GM23338 (cell line): ENCODE measurements at regions not wholly inside any gene's neighbourhood (a gene's known extent, or its start where the extent isn't known, plus 50 kb on each side); places are given as distances from the start of the nearest gene placed in this dataset.

Source experiments
- ATAC-seq: fragments of 200-7000 bp; cut with Tn5 transposase; 3 replicates; pipeline ENCODE4 v1.9.1; 2020
- DNase-seq: peaks from one replicate; pipeline ENCODE4 v3.0.0-alpha.2; 2015; ENCODE audit warnings: low spot score
- H2AFZ ChIP-seq: fragments of 200-600 bp; sonication (generic); 2 replicates; pipeline ENCODE4 v1.8.0; 2016; ENCODE audit warnings: antibody characterized with exemption, mild to moderate bottlenecking, moderate library complexity
- H3F3A ChIP-seq: fragments of 200-600 bp; sonication (generic); replicated peaks from 2 replicates; pipeline ENCODE4 v1.8.0; 2017; ENCODE audit warnings: antibody characterized with exemption, mixed run types, low read depth
- H3K27ac ChIP-seq: fragments of 200-600 bp; sonication (generic); 2 replicates; pipeline ENCODE4 v1.6.1; 2016; ENCODE audit warnings: low read depth
- H3K27me3 ChIP-seq: fragments of 200-600 bp; sonication (generic); 2 replicates; pipeline ENCODE4 v1.8.0; 2016; ENCODE audit warnings: mild to moderate bottlenecking, mixed run types, moderate library complexity; ENCODE audit not compliant: insufficient read depth
- H3K36me3 ChIP-seq: fragments of 200-600 bp; sonication (generic); 2 replicates; pipeline ENCODE4 v1.8.0; 2016; ENCODE audit warnings: mild to moderate bottlenecking; ENCODE audit not compliant: insufficient read depth
- H3K4me1 ChIP-seq: fragments of 200-600 bp; sonication (generic); 2 replicates; pipeline ENCODE4 v1.8.0; 2016; ENCODE audit warnings: mild to moderate bottlenecking, moderate library complexity; ENCODE audit not compliant: insufficient read depth
- H3K4me2 ChIP-seq: fragments of 200-600 bp; sonication (generic); 2 replicates; pipeline ENCODE4 v1.7.1; 2017; ENCODE audit warnings: mixed run types
- H3K4me3 ChIP-seq: fragments of 200-600 bp; sonication (generic); 2 replicates; pipeline ENCODE4 v1.6.1; 2016; ENCODE audit warnings: mixed run types
- H3K79me2 ChIP-seq: fragments of 200-600 bp; sonication (generic); replicated peaks from 2 replicates; pipeline ENCODE4 v1.8.0; 2017; ENCODE audit warnings: mild to moderate bottlenecking; ENCODE audit not compliant: insufficient read depth
- H3K9me2 ChIP-seq: fragments of 200-600 bp; sonication (generic); 2 replicates; pipeline ENCODE4 v1.8.0; 2017; ENCODE audit not compliant: insufficient read depth
- H4K20me1 ChIP-seq: fragments of 200-600 bp; sonication (generic); replicated peaks from 2 replicates; pipeline ENCODE4 v1.8.0; 2017; ENCODE audit warnings: mild to moderate bottlenecking; ENCODE audit not compliant: insufficient read depth
- H3K27ac Mint-ChIP-seq: 2 replicates; pipeline ENCODE4 v1.8.0; 2020; ENCODE audit warnings: inconsistent platforms, mild to moderate bottlenecking, moderate library complexity, mixed read lengths
- H3K27me3 Mint-ChIP-seq: 3 replicates; pipeline ENCODE4 v1.8.0; 2022; ENCODE audit warnings: low read depth, mild to moderate bottlenecking, moderate library complexity, mixed read lengths, inconsistent platforms; ENCODE audit not compliant: insufficient read depth, poor library complexity
- H3K36me3 Mint-ChIP-seq: 3 replicates; pipeline ENCODE4 v1.8.0; 2021; ENCODE audit warnings: low read depth, mild to moderate bottlenecking, inconsistent platforms, moderate library complexity, mixed read lengths
- H3K4me1 Mint-ChIP-seq: 3 replicates; pipeline ENCODE4 v1.8.0; 2020; ENCODE audit warnings: mild to moderate bottlenecking, inconsistent platforms, mixed read lengths
- H3K4me3 Mint-ChIP-seq: 3 replicates; pipeline ENCODE4 v1.8.0; 2021; ENCODE audit warnings: moderate library complexity, mild to moderate bottlenecking, inconsistent platforms, mixed read lengths
- H3K9me3 Mint-ChIP-seq: 3 replicates; pipeline ENCODE4 v1.8.0; 2020; ENCODE audit warnings: moderate library complexity, mild to moderate bottlenecking, inconsistent platforms, mixed read lengths
- CREB1 ChIP-seq: fragments of 250-450 bp; sonication (Bioruptor Pico); IDR thresholded peaks from 2 replicates; pipeline ENCODE4 v1.5.0; 2020; ENCODE audit warnings: low read depth, mild to moderate bottlenecking, moderate library complexity
- EZH2 ChIP-seq: fragments of 200-600 bp; sonication (generic); IDR thresholded peaks from one replicate; pipeline ENCODE4 v1.8.0; 2017; ENCODE audit warnings: antibody characterized with exemption, mild to moderate bottlenecking, low read depth; ENCODE audit not compliant: unreplicated experiment
- EZH2phosphoT487 ChIP-seq: fragments of 200-600 bp; sonication (generic); IDR thresholded peaks from one replicate; pipeline ENCODE4 v1.8.1; 2018; ENCODE audit warnings: antibody characterized with exemption; ENCODE audit not compliant: unreplicated experiment
- JUNB ChIP-seq: IDR thresholded peaks from one replicate; pipeline ENCODE4 v1.6.1; 2016; ENCODE audit warnings: antibody characterized with exemption; ENCODE audit not compliant: unreplicated experiment
- NANOG ChIP-seq: IDR thresholded peaks from 2 replicates; pipeline ENCODE4 v1.6.1; 2016; ENCODE audit warnings: antibody characterized with exemption, borderline replicate concordance
- POLR2AphosphoS5 ChIP-seq: IDR thresholded peaks from 2 replicates; pipeline ENCODE4 v1.6.1; 2016; ENCODE audit warnings: antibody characterized with exemption, low read depth
- STAT1 ChIP-seq: IDR thresholded peaks from one replicate; pipeline ENCODE4 v1.6.1; 2016; ENCODE audit warnings: antibody characterized with exemption; ENCODE audit not compliant: unreplicated experiment
- ZNF114 ChIP-seq: fragments of 250-450 bp; sonication (Bioruptor Pico); IDR thresholded peaks from 2 replicates; pipeline ENCODE4 v1.5.0; 2020; ENCODE audit warnings: mild to moderate bottlenecking, moderate library complexity
- ZNF331 ChIP-seq: fragments of 250-450 bp; sonication (Bioruptor Pico); IDR thresholded peaks from 2 replicates; pipeline ENCODE4 v1.5.0; 2020; ENCODE audit warnings: low read depth, mild to moderate bottlenecking, moderate library complexity
- TF ChIP-seq, protein P1 (sequence below), 2 experiments: fragments of 200-600 bp in 1 of 2; sonication (generic) in 1 of 2; conservative IDR thresholded peaks; 2 replicates each; pipeline versions ENCODE4 v1.5.1 to v1.6.1; 2016 to 2017; ENCODE audit warnings: antibody characterized with exemption in 2 of 2, low read depth in 2 of 2, mild to moderate bottlenecking in 2 of 2, moderate library complexity in 1 of 2
- TF ChIP-seq, protein P2 (sequence below): IDR thresholded peaks from one replicate; pipeline ENCODE4 v1.6.1; 2018; ENCODE audit warnings: antibody characterized with exemption; ENCODE audit not compliant: unreplicated experiment
- TF ChIP-seq, protein P3 (sequence below): IDR thresholded peaks from 2 replicates; pipeline ENCODE4 v1.6.1; 2016; ENCODE audit warnings: antibody characterized with exemption
- TF ChIP-seq, protein P4 (sequence below): fragments of 250-450 bp; sonication (Bioruptor Pico); IDR thresholded peaks from 2 replicates; pipeline ENCODE4 v1.5.0; 2020; ENCODE audit warnings: mild to moderate bottlenecking, moderate library complexity

DNA sequence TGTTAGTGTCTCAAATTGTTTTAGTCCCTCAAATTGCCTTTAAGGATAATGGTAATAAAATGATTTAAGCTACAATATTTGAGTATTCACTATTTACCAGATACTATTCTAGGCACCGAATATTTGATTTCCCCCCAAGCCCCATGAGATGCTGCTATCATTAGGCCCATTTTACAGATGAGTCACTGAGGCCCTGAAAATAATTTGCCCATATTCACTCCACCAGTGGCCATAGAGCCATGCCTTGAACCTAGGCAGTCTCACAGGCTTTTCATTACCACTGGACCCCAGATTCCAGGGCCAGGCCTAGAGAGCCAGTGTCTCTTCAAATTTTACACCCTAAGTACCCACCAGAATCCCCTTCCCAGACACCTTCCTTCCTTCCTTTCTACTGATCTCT, 133.7 kb downstream of the LINC00237 start (continued):
- TF ChIP-seq EZH2phosphoT487 (no peak), POLR2AphosphoS5 (no peak), ZNF331 (CRISPR knock-in tag) (no peak)

DNA sequence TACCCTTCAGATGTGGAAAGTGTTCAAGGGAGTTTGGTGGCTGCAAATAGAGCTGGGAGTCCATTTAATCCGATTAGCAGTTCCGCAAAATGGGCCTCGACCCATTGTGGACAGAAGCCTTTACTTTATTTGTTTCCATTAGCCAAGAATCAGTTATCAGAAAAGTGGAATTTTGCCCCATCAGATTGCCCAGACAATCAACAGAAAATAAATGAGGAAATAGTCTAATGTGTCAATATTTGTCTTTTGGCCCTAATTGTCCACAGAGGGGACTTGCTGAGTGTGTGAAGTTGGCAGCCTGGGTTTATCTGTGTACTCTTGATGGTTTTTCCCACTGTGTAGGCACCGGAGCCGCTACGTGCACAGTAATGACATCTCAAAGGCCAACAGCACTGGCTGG, 134.3 kb downstream of the LINC00237 start:
- ATAC-seq = no peak
- Mint-ChIP-seq H3K4me3 (no peak overlapping the region), H3K36me3 (no peaks in the 10 kb centered on the region), H3K27me3 (no peaks in the 10 kb centered on the region), H3K9me3 (no peaks in the 10 kb centered on the region), H3K4me1 (peaks cover 38% of the 10 kb centered on the region), H3K27ac (no peak overlapping the region)
- H2AFZ ChIP-seq = peak overlapping the region; percentile 75
- no peak overlapping the region for H3K4me3 ChIP-seq
- H3K79me2 ChIP-seq = no peaks in the 10 kb centered on the region
- no peak overlapping the region for H3K27ac ChIP-seq
- H3F3A ChIP-seq = no peaks in the 10 kb centered on the region
- no peak overlapping the region for H3K4me2 ChIP-seq
- H3K4me1 ChIP-seq = peaks cover 45% of the 10 kb centered on the region
- H4K20me1 ChIP-seq = no peaks in the 10 kb centered on the region
- no peaks in the 10 kb centered on the region for H3K9me2 ChIP-seq
- TF ChIP-seq, protein P1, sequence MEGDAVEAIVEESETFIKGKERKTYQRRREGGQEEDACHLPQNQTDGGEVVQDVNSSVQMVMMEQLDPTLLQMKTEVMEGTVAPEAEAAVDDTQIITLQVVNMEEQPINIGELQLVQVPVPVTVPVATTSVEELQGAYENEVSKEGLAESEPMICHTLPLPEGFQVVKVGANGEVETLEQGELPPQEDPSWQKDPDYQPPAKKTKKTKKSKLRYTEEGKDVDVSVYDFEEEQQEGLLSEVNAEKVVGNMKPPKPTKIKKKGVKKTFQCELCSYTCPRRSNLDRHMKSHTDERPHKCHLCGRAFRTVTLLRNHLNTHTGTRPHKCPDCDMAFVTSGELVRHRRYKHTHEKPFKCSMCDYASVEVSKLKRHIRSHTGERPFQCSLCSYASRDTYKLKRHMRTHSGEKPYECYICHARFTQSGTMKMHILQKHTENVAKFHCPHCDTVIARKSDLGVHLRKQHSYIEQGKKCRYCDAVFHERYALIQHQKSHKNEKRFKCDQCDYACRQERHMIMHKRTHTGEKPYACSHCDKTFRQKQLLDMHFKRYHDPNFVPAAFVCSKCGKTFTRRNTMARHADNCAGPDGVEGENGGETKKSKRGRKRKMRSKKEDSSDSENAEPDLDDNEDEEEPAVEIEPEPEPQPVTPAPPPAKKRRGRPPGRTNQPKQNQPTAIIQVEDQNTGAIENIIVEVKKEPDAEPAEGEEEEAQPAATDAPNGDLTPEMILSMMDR (conservative IDR thresholded peaks at IDR 0.05; ENCODE audit: low read depth in 2 of 2) = no peak
- TF ChIP-seq EZH2 = no peak
- no peak for TF ChIP-seq JUNB
- TF ChIP-seq CREB1 (CRISPR knock-in tag) = no peak
- TF ChIP-seq, protein P2, sequence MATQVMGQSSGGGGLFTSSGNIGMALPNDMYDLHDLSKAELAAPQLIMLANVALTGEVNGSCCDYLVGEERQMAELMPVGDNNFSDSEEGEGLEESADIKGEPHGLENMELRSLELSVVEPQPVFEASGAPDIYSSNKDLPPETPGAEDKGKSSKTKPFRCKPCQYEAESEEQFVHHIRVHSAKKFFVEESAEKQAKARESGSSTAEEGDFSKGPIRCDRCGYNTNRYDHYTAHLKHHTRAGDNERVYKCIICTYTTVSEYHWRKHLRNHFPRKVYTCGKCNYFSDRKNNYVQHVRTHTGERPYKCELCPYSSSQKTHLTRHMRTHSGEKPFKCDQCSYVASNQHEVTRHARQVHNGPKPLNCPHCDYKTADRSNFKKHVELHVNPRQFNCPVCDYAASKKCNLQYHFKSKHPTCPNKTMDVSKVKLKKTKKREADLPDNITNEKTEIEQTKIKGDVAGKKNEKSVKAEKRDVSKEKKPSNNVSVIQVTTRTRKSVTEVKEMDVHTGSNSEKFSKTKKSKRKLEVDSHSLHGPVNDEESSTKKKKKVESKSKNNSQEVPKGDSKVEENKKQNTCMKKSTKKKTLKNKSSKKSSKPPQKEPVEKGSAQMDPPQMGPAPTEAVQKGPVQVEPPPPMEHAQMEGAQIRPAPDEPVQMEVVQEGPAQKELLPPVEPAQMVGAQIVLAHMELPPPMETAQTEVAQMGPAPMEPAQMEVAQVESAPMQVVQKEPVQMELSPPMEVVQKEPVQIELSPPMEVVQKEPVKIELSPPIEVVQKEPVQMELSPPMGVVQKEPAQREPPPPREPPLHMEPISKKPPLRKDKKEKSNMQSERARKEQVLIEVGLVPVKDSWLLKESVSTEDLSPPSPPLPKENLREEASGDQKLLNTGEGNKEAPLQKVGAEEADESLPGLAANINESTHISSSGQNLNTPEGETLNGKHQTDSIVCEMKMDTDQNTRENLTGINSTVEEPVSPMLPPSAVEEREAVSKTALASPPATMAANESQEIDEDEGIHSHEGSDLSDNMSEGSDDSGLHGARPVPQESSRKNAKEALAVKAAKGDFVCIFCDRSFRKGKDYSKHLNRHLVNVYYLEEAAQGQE = no peak
- TF ChIP-seq EZH2phosphoT487 = no peak
- TF ChIP-seq ZNF114 (CRISPR knock-in tag) = no peak
- TF ChIP-seq ZNF331 (CRISPR knock-in tag) = no peak
- no peak for TF ChIP-seq NANOG
- no peak for TF ChIP-seq STAT1
- TF ChIP-seq, protein P3, sequence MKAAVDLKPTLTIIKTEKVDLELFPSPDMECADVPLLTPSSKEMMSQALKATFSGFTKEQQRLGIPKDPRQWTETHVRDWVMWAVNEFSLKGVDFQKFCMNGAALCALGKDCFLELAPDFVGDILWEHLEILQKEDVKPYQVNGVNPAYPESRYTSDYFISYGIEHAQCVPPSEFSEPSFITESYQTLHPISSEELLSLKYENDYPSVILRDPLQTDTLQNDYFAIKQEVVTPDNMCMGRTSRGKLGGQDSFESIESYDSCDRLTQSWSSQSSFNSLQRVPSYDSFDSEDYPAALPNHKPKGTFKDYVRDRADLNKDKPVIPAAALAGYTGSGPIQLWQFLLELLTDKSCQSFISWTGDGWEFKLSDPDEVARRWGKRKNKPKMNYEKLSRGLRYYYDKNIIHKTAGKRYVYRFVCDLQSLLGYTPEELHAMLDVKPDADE = no peak
- no peak for TF ChIP-seq POLR2AphosphoS5
- TF ChIP-seq, protein P4, sequence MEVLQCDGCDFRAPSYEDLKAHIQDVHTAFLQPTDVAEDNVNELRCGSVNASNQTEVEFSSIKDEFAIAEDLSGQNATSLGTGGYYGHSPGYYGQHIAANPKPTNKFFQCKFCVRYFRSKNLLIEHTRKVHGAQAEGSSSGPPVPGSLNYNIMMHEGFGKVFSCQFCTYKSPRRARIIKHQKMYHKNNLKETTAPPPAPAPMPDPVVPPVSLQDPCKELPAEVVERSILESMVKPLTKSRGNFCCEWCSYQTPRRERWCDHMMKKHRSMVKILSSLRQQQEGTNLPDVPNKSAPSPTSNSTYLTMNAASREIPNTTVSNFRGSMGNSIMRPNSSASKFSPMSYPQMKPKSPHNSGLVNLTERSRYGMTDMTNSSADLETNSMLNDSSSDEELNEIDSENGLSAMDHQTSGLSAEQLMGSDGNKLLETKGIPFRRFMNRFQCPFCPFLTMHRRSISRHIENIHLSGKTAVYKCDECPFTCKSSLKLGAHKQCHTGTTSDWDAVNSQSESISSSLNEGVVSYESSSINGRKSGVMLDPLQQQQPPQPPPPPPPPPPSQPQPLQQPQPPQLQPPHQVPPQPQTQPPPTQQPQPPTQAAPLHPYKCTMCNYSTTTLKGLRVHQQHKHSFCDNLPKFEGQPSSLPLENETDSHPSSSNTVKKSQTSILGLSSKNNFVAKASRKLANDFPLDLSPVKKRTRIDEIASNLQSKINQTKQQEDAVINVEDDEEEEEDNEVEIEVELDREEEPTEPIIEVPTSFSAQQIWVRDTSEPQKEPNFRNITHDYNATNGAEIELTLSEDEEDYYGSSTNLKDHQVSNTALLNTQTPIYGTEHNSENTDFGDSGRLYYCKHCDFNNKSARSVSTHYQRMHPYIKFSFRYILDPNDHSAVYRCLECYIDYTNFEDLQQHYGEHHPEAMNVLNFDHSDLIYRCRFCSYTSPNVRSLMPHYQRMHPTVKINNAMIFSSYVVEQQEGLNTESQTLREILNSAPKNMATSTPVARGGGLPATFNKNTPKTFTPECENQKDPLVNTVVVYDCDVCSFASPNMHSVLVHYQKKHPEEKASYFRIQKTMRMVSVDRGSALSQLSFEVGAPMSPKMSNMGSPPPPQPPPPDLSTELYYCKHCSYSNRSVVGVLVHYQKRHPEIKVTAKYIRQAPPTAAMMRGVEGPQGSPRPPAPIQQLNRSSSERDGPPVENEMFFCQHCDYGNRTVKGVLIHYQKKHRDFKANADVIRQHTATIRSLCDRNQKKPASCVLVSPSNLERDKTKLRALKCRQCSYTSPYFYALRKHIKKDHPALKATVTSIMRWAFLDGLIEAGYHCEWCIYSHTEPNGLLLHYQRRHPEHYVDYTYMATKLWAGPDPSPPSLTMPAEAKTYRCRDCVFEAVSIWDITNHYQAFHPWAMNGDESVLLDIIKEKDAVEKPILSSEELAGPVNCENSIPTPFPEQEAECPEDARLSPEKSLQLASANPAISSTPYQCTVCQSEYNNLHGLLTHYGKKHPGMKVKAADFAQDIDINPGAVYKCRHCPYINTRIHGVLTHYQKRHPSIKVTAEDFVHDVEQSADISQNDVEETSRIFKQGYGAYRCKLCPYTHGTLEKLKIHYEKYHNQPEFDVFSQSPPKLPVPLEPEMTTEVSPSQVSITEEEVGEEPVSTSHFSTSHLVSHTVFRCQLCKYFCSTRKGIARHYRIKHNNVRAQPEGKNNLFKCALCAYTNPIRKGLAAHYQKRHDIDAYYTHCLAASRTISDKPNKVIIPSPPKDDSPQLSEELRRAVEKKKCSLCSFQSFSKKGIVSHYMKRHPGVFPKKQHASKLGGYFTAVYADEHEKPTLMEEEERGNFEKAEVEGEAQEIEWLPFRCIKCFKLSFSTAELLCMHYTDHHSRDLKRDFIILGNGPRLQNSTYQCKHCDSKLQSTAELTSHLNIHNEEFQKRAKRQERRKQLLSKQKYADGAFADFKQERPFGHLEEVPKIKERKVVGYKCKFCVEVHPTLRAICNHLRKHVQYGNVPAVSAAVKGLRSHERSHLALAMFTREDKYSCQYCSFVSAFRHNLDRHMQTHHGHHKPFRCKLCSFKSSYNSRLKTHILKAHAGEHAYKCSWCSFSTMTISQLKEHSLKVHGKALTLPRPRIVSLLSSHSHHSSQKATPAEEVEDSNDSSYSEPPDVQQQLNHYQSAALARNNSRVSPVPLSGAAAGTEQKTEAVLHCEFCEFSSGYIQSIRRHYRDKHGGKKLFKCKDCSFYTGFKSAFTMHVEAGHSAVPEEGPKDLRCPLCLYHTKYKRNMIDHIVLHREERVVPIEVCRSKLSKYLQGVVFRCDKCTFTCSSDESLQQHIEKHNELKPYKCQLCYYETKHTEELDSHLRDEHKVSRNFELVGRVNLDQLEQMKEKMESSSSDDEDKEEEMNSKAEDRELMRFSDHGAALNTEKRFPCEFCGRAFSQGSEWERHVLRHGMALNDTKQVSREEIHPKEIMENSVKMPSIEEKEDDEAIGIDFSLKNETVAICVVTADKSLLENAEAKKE = no peak
- H3K36me3 ChIP-seq = no peaks in the 10 kb centered on the region
- H3K27me3 ChIP-seq = no peaks in the 10 kb centered on the region
- DNase-seq = no peak
